ENCODE measurements at regions not wholly inside any gene's neighbourhood (a gene's known extent, or its start where the extent isn't known, plus 50 kb on each side); places are given as distances from the start of the nearest gene placed in this dataset.

DNA sequence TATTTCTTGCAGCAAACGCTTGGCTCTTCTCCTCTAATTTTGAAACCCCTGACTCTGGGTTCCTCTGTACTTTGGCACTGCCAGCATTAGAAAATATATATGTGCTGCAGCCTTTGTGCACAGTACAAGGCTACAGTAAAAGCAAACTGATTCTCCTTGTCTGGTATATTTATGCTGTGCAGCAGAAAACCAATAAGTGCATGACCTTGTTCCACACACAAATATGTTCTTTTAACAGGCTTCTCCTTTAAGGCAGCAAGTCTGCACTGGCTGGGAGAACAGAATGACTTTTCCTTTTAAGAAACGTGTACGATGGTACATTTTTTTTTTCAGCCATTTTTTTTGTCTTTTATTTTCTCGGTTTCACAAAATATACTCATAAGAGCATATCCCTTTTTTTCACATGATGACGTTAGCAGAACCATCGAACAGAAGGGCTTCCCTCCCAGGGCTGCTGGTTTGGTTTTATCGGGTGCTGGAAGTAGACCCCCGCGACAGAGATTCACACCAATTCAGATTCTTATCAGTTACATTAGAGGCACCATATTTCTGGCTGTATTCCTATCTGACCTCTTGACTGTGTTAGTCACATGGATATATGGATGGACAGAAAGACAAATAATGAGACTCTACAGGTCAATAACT lies 129.9 kb upstream of the ARID1B start:
- no peak for DNase-seq

DNA sequence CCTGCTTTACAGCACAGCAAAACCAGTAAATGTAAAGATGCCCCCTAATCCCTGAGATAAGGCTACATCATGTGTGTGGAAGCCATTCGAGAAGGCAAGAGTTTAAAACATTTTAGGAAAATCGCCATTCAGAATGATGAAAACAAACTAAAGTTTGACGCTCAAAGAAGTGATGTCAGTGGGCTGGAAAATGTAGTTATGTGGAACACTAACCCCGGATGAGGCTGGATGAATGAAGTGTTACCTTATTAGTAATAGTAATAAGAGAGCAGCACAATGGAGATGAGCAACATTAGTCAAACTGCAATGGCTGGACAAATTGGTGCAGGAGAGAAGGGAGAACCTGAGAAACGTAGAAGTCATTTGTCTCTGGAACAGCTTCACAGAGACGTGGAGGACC lies 130.7 kb upstream of the ARID1B start:
- no peak for DNase-seq

DNA sequence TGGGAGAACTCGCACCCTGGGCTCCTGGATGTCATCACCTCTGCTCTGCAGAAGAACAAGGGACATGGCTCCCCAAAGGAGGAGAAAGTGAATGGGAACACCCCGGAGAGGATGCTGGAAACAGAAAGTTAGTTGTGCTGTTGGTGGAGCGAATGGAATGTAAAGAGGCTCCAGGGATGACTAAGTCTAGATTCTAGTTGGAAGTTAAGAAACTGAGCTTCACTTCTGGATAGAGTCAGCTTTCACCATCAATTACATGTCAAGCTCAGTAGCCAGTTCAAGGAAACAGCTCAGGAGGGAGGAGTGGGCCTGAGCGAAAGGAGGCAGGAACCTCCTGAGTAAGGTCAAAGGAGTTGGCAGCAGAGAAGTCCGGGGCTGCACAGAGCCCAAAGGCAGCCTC lies 132.1 kb upstream of the ARID1B start:
- DNase-seq = no peak

- DNase-seq = no peak
These were observed 138.0 kb upstream of the ARID1B start for GRCh38 chr6:156639009-156639721.

DNA sequence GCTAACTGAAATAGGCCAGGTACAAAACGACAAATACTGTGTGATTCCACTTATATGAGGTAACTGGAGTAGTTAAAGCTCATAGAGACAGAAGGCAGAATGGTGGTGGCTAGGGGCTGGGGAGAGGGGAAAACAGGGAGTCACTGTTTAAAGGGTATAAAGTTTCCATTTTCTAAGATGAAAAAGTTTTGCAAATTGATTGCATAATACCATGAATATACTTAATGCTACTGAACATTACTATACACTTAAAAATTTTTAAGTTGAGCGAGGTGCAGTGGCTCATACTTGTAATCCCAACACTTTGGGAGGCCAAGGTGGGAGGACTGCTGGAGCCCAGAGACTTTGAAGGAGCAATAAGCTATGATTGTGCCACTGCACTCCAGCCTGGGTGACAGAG lies 138.6 kb upstream of the ARID1B start:
- DNase-seq = no peak

DNA sequence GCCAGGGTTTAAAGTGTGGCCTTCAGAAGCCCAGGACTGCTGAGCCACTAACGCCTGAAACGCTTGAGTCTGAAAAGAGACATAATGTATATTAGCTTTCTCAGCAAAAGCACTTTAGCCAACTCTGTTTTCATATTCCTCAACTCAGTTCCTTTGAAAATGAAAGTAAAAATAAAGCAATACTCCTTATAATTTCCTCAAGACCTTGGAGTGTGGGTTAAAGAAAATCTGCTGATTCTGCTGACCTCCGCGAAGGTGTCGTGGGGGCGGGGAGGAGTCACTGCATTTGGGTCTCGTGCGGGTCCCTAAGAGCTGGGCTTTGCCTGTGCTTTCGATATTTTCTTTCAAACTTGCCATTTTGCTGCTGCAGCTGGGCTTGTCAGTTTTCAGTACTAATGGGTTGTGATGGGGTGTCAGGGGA lies 142.2 kb upstream of the ARID1B start:
- DNase-seq = no peak

GRCh38 chr6:156634048-156634447 lies 143.1 kb upstream of the ARID1B start:
- DNase-seq = no peak

GRCh38 chr6:156633291-156633690 lies 143.9 kb upstream of the ARID1B start:
- no peak for DNase-seq

DNA sequence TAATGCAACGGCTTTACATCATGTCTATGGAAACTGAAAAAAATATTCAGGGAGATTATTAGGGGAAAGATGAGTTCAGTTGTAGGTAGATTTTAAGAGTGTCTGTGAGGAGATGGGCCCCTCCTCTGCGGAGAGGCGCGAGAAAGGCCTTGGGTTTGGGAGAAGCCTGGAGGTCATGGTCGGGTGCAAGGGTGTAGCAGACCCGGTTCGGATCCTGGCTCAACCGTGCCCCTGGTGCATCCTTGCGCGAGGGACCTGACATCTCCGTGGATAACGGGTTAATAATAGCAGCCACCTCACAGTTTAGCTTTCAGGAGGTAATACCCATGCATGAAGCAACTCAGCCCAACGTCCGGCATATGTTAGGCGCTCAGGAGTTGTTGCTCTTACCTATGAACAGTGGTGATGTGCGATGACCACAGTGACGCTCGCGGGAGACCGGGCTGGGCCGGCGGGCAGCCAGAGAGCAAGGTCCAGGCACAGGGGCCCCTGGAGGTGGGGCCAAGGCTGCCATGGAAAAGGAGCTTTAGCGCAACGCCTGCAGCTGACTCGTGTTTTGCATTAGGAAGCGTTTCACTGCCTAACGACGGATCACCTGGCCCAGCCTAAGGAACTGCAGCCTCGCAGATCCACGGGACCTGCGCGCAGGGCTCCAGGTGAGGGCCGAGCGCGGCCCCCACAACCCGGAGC lies 146.4 kb upstream of the ARID1B start:
- no peak for DNase-seq

DNA sequence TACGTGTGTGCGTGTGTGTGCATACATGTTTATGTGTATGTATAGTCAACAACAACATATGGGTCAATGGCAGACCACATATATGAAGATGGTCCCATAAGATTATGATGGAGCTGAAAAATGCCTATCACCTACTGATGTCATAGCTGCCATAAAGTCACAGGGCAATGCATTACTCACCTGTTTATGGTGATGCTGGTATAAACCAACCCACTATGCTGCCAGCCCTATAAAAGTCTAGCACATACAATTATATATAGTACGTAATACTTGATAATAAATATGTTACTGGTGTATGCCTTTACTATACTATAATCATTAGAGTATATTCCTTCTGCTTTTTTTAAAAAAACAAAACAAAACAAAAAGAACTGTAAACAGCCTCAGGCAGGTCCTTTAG lies 148.4 kb upstream of the ARID1B start:
- DNase-seq = no peak

- no peak for DNase-seq
These were observed 149.7 kb upstream of the ARID1B start for GRCh38 chr6:156627524-156627923.

GRCh38 chr6:156622185-156622584 lies 155.0 kb upstream of the ARID1B start:
- DNase-seq = no peak

DNA sequence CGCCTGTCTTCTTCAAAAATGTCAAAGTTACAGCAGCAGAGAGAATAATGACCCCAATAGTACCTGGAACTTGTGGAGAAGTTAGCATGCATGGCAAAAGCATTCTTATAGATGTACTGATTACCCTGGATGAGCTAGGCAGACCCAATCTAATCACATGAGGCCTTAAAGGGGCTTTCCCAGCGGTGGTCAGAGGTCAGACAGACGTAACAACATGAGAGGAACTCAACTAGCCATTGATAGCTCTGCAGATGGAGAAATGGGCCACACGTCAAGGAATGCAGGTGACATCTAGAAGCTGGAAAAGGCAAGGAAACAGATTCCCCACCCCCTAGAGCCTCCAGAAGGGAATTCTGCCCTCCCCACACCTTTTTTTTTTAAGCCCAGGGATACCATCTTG lies 156.8 kb upstream of the ARID1B start:
- no peak for DNase-seq

DNA sequence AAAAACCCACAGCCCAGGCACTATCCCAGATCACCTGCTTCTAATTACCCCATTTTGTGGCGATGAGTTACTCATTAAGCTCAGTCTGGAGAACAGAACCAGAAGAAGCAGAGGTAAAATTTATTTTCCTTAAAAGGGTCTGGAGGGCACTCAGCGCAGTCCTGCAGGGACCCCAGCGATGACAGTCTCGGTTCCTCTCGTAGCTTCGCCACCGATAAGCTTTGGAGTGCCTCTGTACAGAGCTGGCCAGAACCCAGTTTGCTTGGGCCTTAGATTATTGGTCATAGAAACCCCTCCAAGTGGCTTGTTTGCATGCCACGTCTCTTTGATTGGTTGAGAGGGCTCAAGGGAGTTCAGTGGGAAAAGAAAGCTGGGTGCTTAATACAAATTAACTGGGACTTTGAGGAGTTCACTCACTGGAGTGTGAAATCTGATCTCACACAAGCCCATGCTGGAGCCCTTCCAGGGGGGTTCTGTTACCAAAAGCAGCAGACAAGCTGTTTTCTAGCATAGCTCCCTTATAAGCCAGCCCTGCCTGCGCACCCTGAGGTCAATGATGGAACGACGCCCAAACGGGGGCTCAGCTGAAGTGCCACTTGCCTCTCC lies 158.5 kb upstream of the ARID1B start:
- DNase-seq = peak; percentile 99

DNA sequence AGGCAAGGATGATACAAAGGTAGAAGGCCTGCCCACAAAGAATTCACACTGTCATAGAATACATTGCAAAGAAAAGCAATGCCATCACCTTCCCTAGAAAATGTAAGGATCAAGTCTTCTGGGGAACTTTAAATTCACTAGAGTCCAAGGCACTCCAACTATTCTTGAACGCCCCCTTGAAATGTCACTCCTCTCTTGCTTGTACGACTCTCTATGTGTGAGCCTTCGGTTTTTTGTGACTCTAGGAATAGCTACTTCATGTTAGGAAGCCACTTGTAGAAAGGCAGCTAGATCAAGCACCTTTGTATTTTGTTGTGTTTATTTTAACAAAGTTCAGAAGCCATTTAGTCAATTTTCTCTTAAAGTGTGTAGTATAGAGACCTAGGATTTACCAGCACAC lies 159.2 kb upstream of the ARID1B start:
- DNase-seq = peak; percentile 86

- peak; percentile 78 for DNase-seq
These were observed 159.8 kb upstream of the ARID1B start for GRCh38 chr6:156617376-156617775.

DNA sequence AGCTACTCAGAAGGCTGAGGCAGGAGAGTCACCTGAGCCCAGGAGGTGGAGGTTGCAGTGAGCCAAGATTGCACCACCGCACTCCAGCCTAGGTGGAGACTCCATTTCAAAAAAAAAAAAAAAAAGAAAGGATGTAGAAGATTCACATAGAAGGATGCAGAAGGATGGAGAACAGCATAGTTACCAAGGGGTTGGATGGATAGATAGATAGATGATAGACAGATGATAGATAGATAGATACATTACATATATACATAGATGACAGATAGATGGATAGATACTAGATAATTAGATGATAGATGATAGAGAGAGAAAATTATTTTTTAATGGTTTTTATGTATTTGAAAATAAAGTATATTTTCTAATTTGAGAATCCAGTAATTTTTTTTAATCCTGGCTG lies 160.7 kb upstream of the ARID1B start:
- DNase-seq = peak; percentile 58

GRCh38 chr6:156613996-156614395 lies 163.2 kb upstream of the ARID1B start:
- no peak for DNase-seq

DNA sequence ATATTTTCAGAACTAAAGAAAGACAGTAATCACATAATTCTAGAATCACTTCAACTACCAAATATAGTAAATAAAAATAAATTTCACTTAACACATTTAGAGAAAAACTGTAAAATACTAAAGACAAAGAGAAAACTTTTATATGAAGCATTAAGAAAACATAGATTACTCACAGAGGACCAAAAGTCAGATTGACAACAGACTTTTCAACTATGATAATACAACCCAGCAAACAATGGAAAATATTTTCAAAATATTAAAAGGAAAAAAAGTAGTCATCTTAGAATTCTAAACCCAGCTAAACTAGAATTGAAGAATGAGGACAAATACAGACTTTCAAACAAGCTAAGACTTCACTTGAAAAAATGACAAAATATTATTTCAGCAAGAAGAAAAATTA lies 164.8 kb upstream of the ARID1B start:
- DNase-seq = no peak

- DNase-seq = no peak
These were observed 175.2 kb upstream of the ARID1B start for GRCh38 chr6:156602066-156602385.

DNA sequence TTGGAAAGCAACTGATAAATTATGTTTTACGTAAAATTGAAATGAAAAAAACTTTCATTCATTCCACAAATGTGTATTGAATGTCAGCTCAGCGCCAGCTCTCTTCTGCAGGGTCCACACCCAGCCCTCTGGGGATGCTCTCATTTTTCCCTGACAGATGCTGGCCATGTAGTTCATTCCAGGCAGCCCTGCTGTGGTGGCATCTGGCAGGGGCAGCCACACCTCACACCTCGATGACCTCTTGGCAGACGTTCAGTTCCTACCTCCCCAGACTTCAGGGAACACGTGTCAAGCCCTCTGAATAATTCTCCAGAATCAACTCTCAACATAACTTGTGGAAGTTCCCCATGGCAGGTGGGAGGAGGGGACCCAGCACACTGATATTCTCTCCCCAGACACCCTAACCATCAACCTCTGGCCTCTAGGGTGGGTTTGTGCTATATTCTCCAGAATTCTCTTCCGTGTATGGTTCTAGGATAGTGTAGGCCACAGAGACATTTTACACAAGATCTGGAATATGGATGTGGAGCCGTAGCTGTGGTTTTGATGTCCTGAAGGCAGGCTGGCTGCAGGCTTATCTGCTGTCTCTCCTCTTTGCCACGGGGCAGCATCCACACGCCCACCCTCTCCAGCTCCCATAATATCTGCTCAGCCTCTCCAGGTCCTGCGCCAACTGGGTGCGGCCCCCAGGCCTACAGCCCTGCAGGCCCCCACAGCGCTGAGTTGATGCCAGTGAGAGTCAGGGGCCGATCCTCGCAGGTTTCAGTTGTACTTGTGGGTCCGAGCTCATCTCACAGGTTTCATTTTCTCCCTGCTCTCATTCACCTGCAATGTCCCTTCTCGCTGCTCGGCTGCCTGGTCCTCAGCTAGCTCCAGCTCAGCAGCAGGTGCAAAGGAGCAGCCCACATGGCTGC lies 175.8 kb upstream of the ARID1B start:
- no peak for DNase-seq

GRCh38 chr6:156600678-156601077 lies 176.5 kb upstream of the ARID1B start:
- no peak for DNase-seq
